AG08396 (cell line): ENCODE measurements at regions not wholly inside any gene's neighbourhood (a gene's known extent, or its start where the extent isn't known, plus 50 kb on each side); places are given as distances from the start of the nearest gene placed in this dataset.

ENCODE experiments used
- DNase-seq: peaks from one replicate; pipeline ENCODE4 v3.0.0; 2012; ENCODE audit warnings: low spot score, mixed read lengths

- DNase-seq, result no peak
These were observed 1244.1 kb upstream of the CDH6 start for GRCh38 chr5:29949301-29949872.

- no peak for DNase-seq
These were observed 1249.2 kb upstream of the CDH6 start for GRCh38 chr5:29944327-29944726.

- DNase-seq, result no peak
These were observed 1251.4 kb upstream of the CDH6 start for GRCh38 chr5:29942089-29942488.

GRCh38 chr5:29939988-29940387, 1253.5 kb upstream of the CDH6 start:
- no peak for DNase-seq

GRCh38 chr5:29935371-29935770, 1258.1 kb upstream of the CDH6 start:
- DNase-seq, result no peak

- DNase-seq, result no peak
These were observed 1263.2 kb upstream of the CDH6 start for GRCh38 chr5:29930316-29930715.

- DNase-seq, result no peak
These were observed 1269.4 kb upstream of the CDH6 start for GRCh38 chr5:29924107-29924506.

- DNase-seq, result no peak
These were observed 1287.7 kb upstream of the CDH6 start for GRCh38 chr5:29905626-29906353.

- no peak for DNase-seq
These were observed 1290.6 kb upstream of the CDH6 start for GRCh38 chr5:29902859-29903258.

- no peak for DNase-seq
These were observed 1293.9 kb upstream of the CDH6 start for GRCh38 chr5:29899583-29899982.

- no peak for DNase-seq
These were observed 1295.6 kb upstream of the CDH6 start for GRCh38 chr5:29897916-29898315.

GRCh38 chr5:29896646-29897045, 1296.8 kb upstream of the CDH6 start:
- DNase-seq, result no peak

GRCh38 chr5:29894668-29895067, 1298.8 kb upstream of the CDH6 start:
- no peak for DNase-seq

GRCh38 chr5:29889051-29889450, 1304.4 kb upstream of the CDH6 start:
- no peak for DNase-seq

- no peak for DNase-seq
These were observed 1307.9 kb upstream of the CDH6 start for GRCh38 chr5:29885595-29885994.

GRCh38 chr5:29882036-29882435, 1311.5 kb upstream of the CDH6 start:
- DNase-seq, result no peak

- no peak for DNase-seq
These were observed 1314.1 kb upstream of the CDH6 start for GRCh38 chr5:29879401-29879800.

GRCh38 chr5:29878599-29878998, 1314.9 kb upstream of the CDH6 start:
- no peak for DNase-seq

- DNase-seq, result no peak
These were observed 1326.3 kb upstream of the CDH6 start for GRCh38 chr5:29867155-29867554.

- no peak for DNase-seq
These were observed 1339.7 kb upstream of the CDH6 start for GRCh38 chr5:29853711-29854220.

GRCh38 chr5:29852329-29852728, 1341.2 kb upstream of the CDH6 start:
- DNase-seq, result no peak

GRCh38 chr5:29845206-29845605, 1348.3 kb upstream of the CDH6 start:
- DNase-seq, result no peak

GRCh38 chr5:29833394-29833793, 1360.1 kb upstream of the CDH6 start:
- DNase-seq, result no peak

GRCh38 chr5:29822521-29822920, 1371.0 kb upstream of the CDH6 start:
- no peak for DNase-seq
